Esophagus muscularis mucosa (tissue), 4 donors: ENCODE measurements at regions not wholly inside any gene's neighbourhood (a gene's known extent, or its start where the extent isn't known, plus 50 kb on each side); places are given as distances from the start of the nearest gene placed in this dataset.

ENCODE experiments used
- DNase-seq: peaks from one replicate; pipeline ENCODE4 v3.0.0-alpha.2; 2017; ENCODE audit errors: extremely low spot score
- H3K27ac ChIP-seq, 4 donors: fragments of 200-600 bp; sonication (generic); replicated peaks in 1 of 4; 1 replicate in 3 of 4; 2 replicates in 1 of 4; pipeline ENCODE4 v1.5.1; 2016 to 2019; ENCODE audit warnings: mild to moderate bottlenecking in 1 of 4
- H3K27me3 ChIP-seq, 4 donors: fragments of 200-600 bp; sonication (generic); one replicate each; pipeline versions ENCODE4 v1.5.1 to v1.6.0; 2016 to 2019
- H3K36me3 ChIP-seq, 4 donors: fragments of 200-600 bp; sonication (generic); one replicate each; pipeline ENCODE4 v1.5.1; 2016 to 2019
- H3K4me1 ChIP-seq, 4 donors: fragments of 200-600 bp; sonication (generic); one replicate each; pipeline ENCODE4 v1.5.1; 2016 to 2019
- H3K4me3 ChIP-seq, 4 donors: fragments of 200-600 bp; sonication (generic); 1 replicate in 2 of 4; 2 replicates in 2 of 4; pipeline ENCODE4 v1.5.1; 2016 to 2019; ENCODE audit warnings: mild to moderate bottlenecking in 4 of 4, moderate library complexity in 1 of 4
- H3K9me3 ChIP-seq, 4 donors: fragments of 200-600 bp; sonication (generic); 1 replicate in 3 of 4; 2 replicates in 1 of 4; pipeline ENCODE4 v1.5.1; 2016 to 2019
- CTCF ChIP-seq, 3 experiments: fragments of 200-600 bp in 2 of 3; fragments of 450-650 bp in 1 of 3; sonication (generic) in 2 of 3; IDR thresholded peaks; one replicate each; pipeline ENCODE4 v1.5.1; 2017 to 2019; ENCODE audit warnings: antibody characterized with exemption in 3 of 3, mild to moderate bottlenecking in 2 of 3, moderate library complexity in 1 of 3
- EP300 ChIP-seq: sonication (generic); formaldehyde crosslinking; IDR thresholded peaks from one replicate; pipeline ENCODE4 v1.6.1; 2017; ENCODE audit warnings: antibody characterized with exemption
- POLR2A ChIP-seq: fragments of 450-650 bp; IDR thresholded peaks from one replicate; pipeline ENCODE4 v1.6.1; 2017; ENCODE audit warnings: antibody characterized with exemption, moderate library complexity, mild to moderate bottlenecking, low read depth
- POLR2AphosphoS5 ChIP-seq, 2 donors: sonication (generic); formaldehyde crosslinking; IDR thresholded peaks; one replicate each; pipeline ENCODE4 v1.6.1; 2017; ENCODE audit warnings: antibody characterized with exemption in 2 of 2
- WGBS: methylation state at CpG from one replicate; pipeline ENCODE4 v1.1.5; 2018; 5-methylcytosine and 5-hydroxymethylcytosine counted together
- intact Hi-C: fragments of 100-400 bp; cut with DNase I; formaldehyde crosslinking; loops from one replicate; pipeline ENCODE4 v1.15.1; 2023

- Histone ChIP-seq H3K9me3 (no peaks in the 10 kb centered on the region), H3K27ac (no peak overlapping the region), H3K4me3 (no peak overlapping the region), H3K36me3 (no peaks in the 10 kb centered on the region), H3K4me1 (peaks cover 0 to 12% (median 3%) of the 10 kb centered on the region in 4 donors), H3K27me3 (no peaks in the 10 kb centered on the region)
- intact Hi-C loops, result no loop called here
- no peak for TF ChIP-seq CTCF (IDR thresholded peaks at IDR 0.05)
- TF ChIP-seq POLR2AphosphoS5 (IDR thresholded peaks at IDR 0.05), result no peak
- TF ChIP-seq POLR2A, result no peak
- TF ChIP-seq EP300, result no peak
- 92% methylated on average over 6 of the region's 10 CpGs for WGBS
- no peak for DNase-seq
Measured at GRCh38 chr2:129861666-129862288, 117.7 kb upstream of the RAB6C start.

- no peak for DNase-seq
- intact Hi-C loops, result no loop called here
- WGBS, result 88% methylated on average over 8 of the region's 8 CpGs
- H3K27me3 ChIP-seq, result no peaks in the 10 kb centered on the region
- no peak for TF ChIP-seq POLR2A
- TF ChIP-seq CTCF (IDR thresholded peaks at IDR 0.05), result no peak
- no peak for TF ChIP-seq EP300
- TF ChIP-seq POLR2AphosphoS5 (IDR thresholded peaks at IDR 0.05), result no peak
- no peaks in the 10 kb centered on the region for H3K36me3 ChIP-seq
- H3K4me1 ChIP-seq, result peaks cover 0 to 3% (median under 1%) of the 10 kb centered on the region in 4 donors
- H3K9me3 ChIP-seq, result no peaks in the 10 kb centered on the region
- no peak overlapping the region for H3K27ac ChIP-seq
- H3K4me3 ChIP-seq, result no peak overlapping the region
Measured at GRCh38 chr2:129862668-129863067, 116.8 kb upstream of the RAB6C start.

GRCh38 chr2:129863350-129863749 lies 116.1 kb upstream of the RAB6C start:
- Histone ChIP-seq H3K9me3 (no peaks in the 10 kb centered on the region), H3K36me3 (no peaks in the 10 kb centered on the region), H3K27me3 (no peaks in the 10 kb centered on the region), H3K4me3 (no peak overlapping the region), H3K4me1 (no peaks in the 10 kb centered on the region), H3K27ac (no peak overlapping the region)
- intact Hi-C loops, result no loop called here
- WGBS, result 89% methylated on average over 1 of the region's 3 CpGs
- no peak for TF ChIP-seq POLR2AphosphoS5 (IDR thresholded peaks at IDR 0.05)
- TF ChIP-seq CTCF (IDR thresholded peaks at IDR 0.05), result no peak
- no peak for TF ChIP-seq POLR2A
- TF ChIP-seq EP300, result no peak
- no peak for DNase-seq

GRCh38 chr2:129864719-129865118 lies 114.7 kb upstream of the RAB6C start:
- no peak overlapping the region for H3K27ac ChIP-seq
- no peaks in the 10 kb centered on the region for H3K27me3 ChIP-seq
- no peaks in the 10 kb centered on the region for H3K9me3 ChIP-seq
- no peaks in the 10 kb centered on the region for H3K4me1 ChIP-seq
- DNase-seq, result no peak
- TF ChIP-seq CTCF (IDR thresholded peaks at IDR 0.05), result no peak
- TF ChIP-seq EP300, result no peak
- TF ChIP-seq POLR2AphosphoS5 (IDR thresholded peaks at IDR 0.05), result no peak
- TF ChIP-seq POLR2A, result no peak
- H3K4me3 ChIP-seq, result no peak overlapping the region
- H3K36me3 ChIP-seq, result no peaks in the 10 kb centered on the region
- intact Hi-C loops, result no loop called here
- WGBS, result 91% methylated on average over 1 of the region's 1 CpG

- Histone ChIP-seq H3K36me3 (no peaks in the 10 kb centered on the region), H3K27me3 (no peaks in the 10 kb centered on the region), H3K4me3 (no peak overlapping the region), H3K4me1 (no peaks in the 10 kb centered on the region), H3K27ac (no peak overlapping the region), H3K9me3 (no peaks in the 10 kb centered on the region)
- DNase-seq, result no peak
- 85% methylated on average over 11 of the region's 11 CpGs for WGBS
- TF ChIP-seq CTCF (IDR thresholded peaks at IDR 0.05) (no peak), EP300 (no peak), POLR2AphosphoS5 (IDR thresholded peaks at IDR 0.05) (no peak), POLR2A (no peak)
- intact Hi-C loops, result no loop called here
Measured at GRCh38 chr2:129865976-129866375, 113.5 kb upstream of the RAB6C start.
